ENCODE measurements at regions not wholly inside any gene's neighbourhood (a gene's known extent, or its start where the extent isn't known, plus 50 kb on each side); places are given as distances from the start of the nearest gene placed in this dataset.

- no peak for TF ChIP-seq CTCF (IDR thresholded peaks at IDR 0.05)
- intact Hi-C loops (cut with DNase I, micrococcal nuclease) = no loop called here
- Histone ChIP-seq H3K9me3 (no peaks in the 10 kb centered on the region), H3K4me3 (no peak overlapping the region), H3K4me1 (ENCODE audit: low read depth) (no peaks in the 10 kb centered on the region), H3K36me3 (ENCODE audit: low read depth) (peaks cover 4% of the 10 kb centered on the region)
- ATAC-seq (peak; percentile 20), DNase-seq (no peak)
These were observed 57.6 kb upstream of the CD302 start for GRCh38 chr2:159855557-159856061.

- TF ChIP-seq CTCF (IDR thresholded peaks at IDR 0.05) = no peak
- DNase-seq (no peak), ATAC-seq (no peak)
- Histone ChIP-seq H3K4me3 (no peak overlapping the region), H3K4me1 (ENCODE audit: low read depth) (no peaks in the 10 kb centered on the region), H3K9me3 (no peaks in the 10 kb centered on the region), H3K36me3 (ENCODE audit: low read depth) (peaks cover 4% of the 10 kb centered on the region)
- intact Hi-C loops (cut with DNase I, micrococcal nuclease) = no loop called here
These were observed 57.1 kb upstream of the CD302 start for GRCh38 chr2:159855143-159855542.

- H3K4me1 ChIP-seq (ENCODE audit: low read depth) = no peaks in the 10 kb centered on the region
- intact Hi-C loops (cut with DNase I, micrococcal nuclease) = no loop called here
These were observed 56.5 kb upstream of the CD302 start for GRCh38 chr2:159854481-159854880.

GRCh38 chr2:159853101-159853500, 55.1 kb upstream of the CD302 start:
- Histone ChIP-seq H3K9me3 (no peaks in the 10 kb centered on the region), H3K4me1 (ENCODE audit: low read depth) (no peaks in the 10 kb centered on the region), H3K36me3 (ENCODE audit: low read depth) (peaks cover 4% of the 10 kb centered on the region), H3K4me3 (no peak overlapping the region)
- intact Hi-C loops (cut with DNase I, micrococcal nuclease) = no loop called here
- ATAC-seq (no peak), DNase-seq (no peak)
- TF ChIP-seq CTCF (IDR thresholded peaks at IDR 0.05) = no peak

More at GRCh38 chr2:159854481-159854880, 56.5 kb upstream of the CD302 start:
- no peak for TF ChIP-seq CTCF (IDR thresholded peaks at IDR 0.05)
- no peaks in the 10 kb centered on the region for H3K9me3 ChIP-seq
- peaks cover 4% of the 10 kb centered on the region for H3K36me3 ChIP-seq (ENCODE audit: low read depth)
- no peak for ATAC-seq
- no peak overlapping the region for H3K4me3 ChIP-seq
- DNase-seq = no peak

GRCh38 chr2:159851941-159852340, 53.9 kb upstream of the CD302 start:
- TF ChIP-seq CTCF (IDR thresholded peaks at IDR 0.05) = no peak
- no peak overlapping the region for H3K4me3 ChIP-seq
- peaks cover 4% of the 10 kb centered on the region for H3K36me3 ChIP-seq (ENCODE audit: low read depth)
- DNase-seq (no peak), ATAC-seq (no peak)
- H3K9me3 ChIP-seq = no peaks in the 10 kb centered on the region
- no peaks in the 10 kb centered on the region for H3K4me1 ChIP-seq (ENCODE audit: low read depth)
- intact Hi-C loops (cut with DNase I, micrococcal nuclease) = no loop called here

- H3K36me3 ChIP-seq (ENCODE audit: low read depth) = peaks cover 4% of the 10 kb centered on the region
- no peak overlapping the region for H3K4me3 ChIP-seq
- DNase-seq (no peak), ATAC-seq (no peak)
- no peaks in the 10 kb centered on the region for H3K9me3 ChIP-seq
- no peaks in the 10 kb centered on the region for H3K4me1 ChIP-seq (ENCODE audit: low read depth)
- intact Hi-C loops (cut with DNase I, micrococcal nuclease) = no loop called here
- no peak for TF ChIP-seq CTCF (IDR thresholded peaks at IDR 0.05)
These were observed 52.8 kb upstream of the CD302 start for GRCh38 chr2:159850789-159851188.
